Loucy (cell line): ENCODE measurements at regions not wholly inside any gene's neighbourhood (a gene's known extent, or its start where the extent isn't known, plus 50 kb on each side); places are given as distances from the start of the nearest gene placed in this dataset.

Source experiments
- CTCF ChIP-seq: fragments of 200-600 bp; sonication (generic); conservative IDR thresholded peaks from 2 replicates; pipeline ENCODE4 v1.5.1; 2014; ENCODE audit warnings: mild to moderate bottlenecking, antibody characterized with exemption, low read length
- EZH2phosphoT487 ChIP-seq: fragments of 200-600 bp; IDR thresholded peaks from 2 replicates; pipeline ENCODE4 v1.6.1; 2018; ENCODE audit warnings: antibody characterized with exemption, mild to moderate bottlenecking, moderate library complexity, borderline replicate concordance

- TF ChIP-seq CTCF, result no peak
- TF ChIP-seq EZH2phosphoT487, result no peak
Measured at GRCh38 chr11:80317612-80318011, 876.8 kb upstream of the TENM4 start.
